Mesenchymal stem cell (in vitro differentiated cells and primary cell): ENCODE measurements at regions not wholly inside any gene's neighbourhood (a gene's known extent, or its start where the extent isn't known, plus 50 kb on each side); places are given as distances from the start of the nearest gene placed in this dataset.

Experiments
- DNase-seq: peaks from one replicate; pipeline ENCODE4 v3.0.0-alpha.2; 2013
- H2AFZ ChIP-seq: one replicate; pipeline ENCODE4 v1.6.1; 2013; ENCODE audit warnings: low read depth, mild to moderate bottlenecking, control low read depth, inconsistent platforms, low read length, moderate library complexity
- H2AK5ac ChIP-seq: 2 replicates; pipeline ENCODE4 v1.6.1; 2013; ENCODE audit warnings: low read length, moderate library complexity, mild to moderate bottlenecking, inconsistent platforms; ENCODE audit not compliant: severe bottlenecking
- H2BK120ac ChIP-seq: one replicate; pipeline ENCODE4 v1.6.1; 2013; ENCODE audit warnings: low read depth, mild to moderate bottlenecking, inconsistent platforms, low read length, moderate library complexity
- H2BK12ac ChIP-seq, 2 experiments: one replicate each; pipeline ENCODE4 v1.6.1; 2013; ENCODE audit warnings: inconsistent platforms in 2 of 2, low read length in 2 of 2, mild to moderate bottlenecking in 2 of 2, moderate library complexity in 2 of 2, control low read depth in 1 of 2
- H2BK15ac ChIP-seq: one replicate; pipeline ENCODE4 v1.6.1; 2013; ENCODE audit warnings: mild to moderate bottlenecking, low read depth, inconsistent platforms; ENCODE audit not compliant: poor library complexity, severe bottlenecking
- H2BK5ac ChIP-seq: 2 replicates; pipeline ENCODE4 v1.6.1; 2013; ENCODE audit warnings: low read depth, mild to moderate bottlenecking, low read length, control low read depth, inconsistent platforms; ENCODE audit not compliant: poor library complexity, severe bottlenecking
- H3K14ac ChIP-seq, 2 experiments: one replicate each; pipeline ENCODE4 v1.6.1; 2013; ENCODE audit warnings: inconsistent platforms in 2 of 2, low read length in 2 of 2, control low read depth in 1 of 2, mild to moderate bottlenecking in 1 of 2, moderate library complexity in 1 of 2
- H3K18ac ChIP-seq, 2 experiments: one replicate each; pipeline ENCODE4 v1.6.1; 2013; ENCODE audit warnings: inconsistent platforms in 2 of 2, low read length in 2 of 2, control low read depth in 1 of 2, low read depth in 1 of 2, mild to moderate bottlenecking in 1 of 2
- H3K23ac ChIP-seq, 2 experiments: one replicate each; pipeline ENCODE4 v1.6.1; 2013; ENCODE audit warnings: inconsistent platforms in 2 of 2, low read length in 2 of 2, mild to moderate bottlenecking in 2 of 2, moderate library complexity in 2 of 2, control low read depth in 1 of 2
- H3K27ac ChIP-seq: 2 replicates; pipeline ENCODE4 v1.5.1; 2013; ENCODE audit warnings: mild to moderate bottlenecking, moderate library complexity, low read length, control low read depth, inconsistent platforms; ENCODE audit not compliant: poor library complexity, severe bottlenecking
- H3K27me3 ChIP-seq, 2 experiments: 2 replicates each; pipeline versions ENCODE4 v1.6.1 to v1.7.0; 2013; ENCODE audit warnings: low read length in 2 of 2, mild to moderate bottlenecking in 2 of 2, moderate library complexity in 2 of 2, control low read depth in 1 of 2, inconsistent platforms in 1 of 2; ENCODE audit not compliant: control insufficient read depth in 1 of 2, insufficient read depth in 1 of 2
- H3K36me3 ChIP-seq, 2 experiments: 2 replicates each; pipeline versions ENCODE4 v1.6.1 to v1.7.0; 2013; ENCODE audit warnings: low read length in 2 of 2, control low read depth in 1 of 2, inconsistent platforms in 1 of 2, low read depth in 1 of 2, mild to moderate bottlenecking in 1 of 2; ENCODE audit not compliant: insufficient read depth in 2 of 2, control insufficient read depth in 1 of 2
- H3K4ac ChIP-seq, 2 experiments: one replicate each; pipeline ENCODE4 v1.6.1; 2013; ENCODE audit warnings: inconsistent platforms in 2 of 2, low read length in 2 of 2, mild to moderate bottlenecking in 2 of 2, moderate library complexity in 2 of 2, control low read depth in 1 of 2, low read depth in 1 of 2
- H3K4me1 ChIP-seq: 2 replicates; pipeline ENCODE4 v1.6.1; 2013; ENCODE audit warnings: low read depth, low read length, control low read depth; ENCODE audit not compliant: control insufficient read depth, insufficient read depth
- H3K4me2 ChIP-seq: 2 replicates; pipeline ENCODE4 v1.6.1; 2013; ENCODE audit warnings: low read length, mild to moderate bottlenecking, inconsistent platforms; ENCODE audit not compliant: poor library complexity, severe bottlenecking
- H3K4me3 ChIP-seq, 2 experiments: 2 replicates each; pipeline versions ENCODE4 v1.5.1 to v1.7.0; 2013; ENCODE audit warnings: low read length in 2 of 2, mild to moderate bottlenecking in 2 of 2, control low read depth in 1 of 2, low read depth in 1 of 2; ENCODE audit not compliant: insufficient read depth in 1 of 2
- H3K79me1 ChIP-seq: replicated peaks from 2 replicates; pipeline ENCODE4 v1.6.1; 2013; ENCODE audit warnings: mild to moderate bottlenecking, control low read depth, low read length, inconsistent platforms; ENCODE audit not compliant: poor library complexity, severe bottlenecking
- H3K9ac ChIP-seq: 2 replicates; pipeline ENCODE4 v1.7.0; 2013; ENCODE audit warnings: mild to moderate bottlenecking, low read length, moderate library complexity
- H3K9me3 ChIP-seq: 2 replicates; pipeline ENCODE4 v1.7.0; 2013; ENCODE audit warnings: mild to moderate bottlenecking, low read length; ENCODE audit not compliant: control insufficient read depth
- H4K8ac ChIP-seq: one replicate; pipeline ENCODE4 v1.6.1; 2013; ENCODE audit warnings: inconsistent platforms, mild to moderate bottlenecking, low read length, moderate library complexity
- H4K91ac ChIP-seq: one replicate; pipeline ENCODE4 v1.6.1; 2013; ENCODE audit warnings: mild to moderate bottlenecking, low read length, inconsistent platforms
- WGBS: methylation state at CpG from one replicate; pipeline ENCODE4 v1.1.7; 2013; ENCODE audit warnings: mixed read lengths; 5-methylcytosine and 5-hydroxymethylcytosine counted together

DNA sequence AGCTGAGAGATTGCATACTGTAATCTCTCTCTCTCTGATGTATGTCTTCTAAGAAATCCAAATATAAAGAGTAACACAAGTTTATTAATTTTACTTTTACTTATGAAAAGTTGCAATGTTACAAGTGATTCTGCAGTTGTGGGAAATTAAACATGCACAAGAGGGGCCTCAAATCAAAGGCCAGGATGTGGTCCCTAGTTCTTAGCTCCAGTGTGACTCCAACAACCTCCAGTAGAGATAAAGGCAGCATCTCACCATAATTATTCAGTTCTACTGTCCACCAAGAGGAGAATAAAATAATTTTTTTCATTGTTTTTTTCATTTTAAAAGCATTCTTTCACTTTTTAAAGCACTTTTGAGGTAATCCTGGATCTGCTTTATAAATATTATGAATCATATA lies 223.3 kb downstream of the RAP2B start:
- Histone ChIP-seq H2BK120ac (no peak overlapping the region), H3K9ac (no peak overlapping the region), H2AK5ac (no peak overlapping the region), H3K36me3 (no peaks in the 10 kb centered on the region), H3K4ac (no peak overlapping the region), H2AFZ (no peak overlapping the region), H2BK12ac (no peak overlapping the region), H3K18ac (no peak overlapping the region), H4K8ac (no peak overlapping the region), H2BK15ac (no peak overlapping the region), H3K79me1 (no peaks in the 10 kb centered on the region), H3K4me3 (no peak overlapping the region), H4K91ac (no peak overlapping the region), H3K14ac (no peak overlapping the region), H3K9me3 (no peaks in the 10 kb centered on the region), H3K27ac (no peak overlapping the region), H2BK5ac (no peak overlapping the region), H3K27me3 (no peaks in the 10 kb centered on the region), H3K4me1 (no peaks in the 10 kb centered on the region), H3K23ac (no peak overlapping the region), H3K4me2 (no peak overlapping the region)
- no peak for DNase-seq

DNA sequence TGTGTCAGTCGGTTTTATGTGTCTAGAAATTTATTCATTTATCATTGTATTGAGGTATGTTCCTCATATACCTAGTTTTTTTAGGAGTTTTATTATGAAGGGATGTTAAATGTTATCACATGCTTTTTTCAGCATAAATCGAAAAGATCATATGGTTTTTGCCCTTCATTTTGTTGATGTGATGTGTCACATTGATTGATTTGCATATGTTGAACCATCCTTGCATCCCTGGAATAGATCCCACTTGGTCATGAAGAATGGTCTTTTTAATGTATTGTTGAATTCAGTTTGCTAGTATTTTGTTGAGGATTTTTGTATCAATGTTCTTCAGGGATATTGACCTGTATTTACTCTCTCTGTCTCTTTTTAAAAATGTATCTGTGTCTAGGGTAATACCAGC lies 230.3 kb downstream of the RAP2B start:
- WGBS = 90% methylated on average over 2 of the region's 2 CpGs
- H3K36me3 ChIP-seq = no peaks in the 10 kb centered on the region
- H2AFZ ChIP-seq = no peak overlapping the region

GRCh38 chr3:153394017-153394416 lies 232.0 kb downstream of the RAP2B start:
- no peak overlapping the region for H2AK5ac ChIP-seq
- H3K27ac ChIP-seq = no peak overlapping the region
- H4K8ac ChIP-seq = no peak overlapping the region
- no peak overlapping the region for H2BK120ac ChIP-seq
- H3K14ac ChIP-seq = no peak overlapping the region
- H3K4me1 ChIP-seq = peaks cover 7% of the 10 kb centered on the region
- no peak overlapping the region for H3K4me3 ChIP-seq
- no peak overlapping the region for H2BK15ac ChIP-seq
- H3K79me1 ChIP-seq = no peaks in the 10 kb centered on the region
- no CpG with 5 or more reads among the region's 1 CpG for WGBS
- no peak overlapping the region for H3K4me2 ChIP-seq
- H3K9ac ChIP-seq = no peak overlapping the region
- no peak overlapping the region for H4K91ac ChIP-seq
- H3K27me3 ChIP-seq = no peaks in the 10 kb centered on the region
- no peak overlapping the region for H2AFZ ChIP-seq
- H3K23ac ChIP-seq = no peak overlapping the region
- peaks cover 24% of the 10 kb centered on the region for H3K9me3 ChIP-seq
- DNase-seq = no peak
- H3K18ac ChIP-seq = no peak overlapping the region
- H2BK12ac ChIP-seq = no peak overlapping the region
- H3K36me3 ChIP-seq = no peaks in the 10 kb centered on the region
- no peak overlapping the region for H2BK5ac ChIP-seq
- H3K4ac ChIP-seq = no peak overlapping the region

More for the DNA sequence above, 230.3 kb downstream of the RAP2B start:
- H3K14ac ChIP-seq = no peak overlapping the region
- H2BK120ac ChIP-seq = no peak overlapping the region
- DNase-seq = no peak
- H4K91ac ChIP-seq = no peak overlapping the region
- no peak overlapping the region for H3K4ac ChIP-seq
- no peak overlapping the region for H3K23ac ChIP-seq
- no peak overlapping the region for H2AK5ac ChIP-seq
- no peak overlapping the region for H4K8ac ChIP-seq
- no peak overlapping the region for H3K18ac ChIP-seq
- no peaks in the 10 kb centered on the region for H3K79me1 ChIP-seq
- peaks cover 24% of the 10 kb centered on the region for H3K9me3 ChIP-seq
- no peak overlapping the region for H2BK15ac ChIP-seq
- H2BK5ac ChIP-seq = no peak overlapping the region
- H3K27ac ChIP-seq = no peak overlapping the region
- H2BK12ac ChIP-seq = no peak overlapping the region
- H3K27me3 ChIP-seq = no peaks in the 10 kb centered on the region
- no peak overlapping the region for H3K4me2 ChIP-seq
- H3K4me1 ChIP-seq = peaks cover 7% of the 10 kb centered on the region
- H3K4me3 ChIP-seq = no peak overlapping the region
- no peak overlapping the region for H3K9ac ChIP-seq

- H3K18ac ChIP-seq = peak overlapping the region in 1 of 2 experiments; percentile 15
- peak overlapping the region; percentile 15 for H2AFZ ChIP-seq
- H3K23ac ChIP-seq = no peak overlapping the region
- H4K8ac ChIP-seq = no peak overlapping the region
- WGBS = 70% methylated on average over 2 of the region's 2 CpGs
- no peak overlapping the region for H2BK120ac ChIP-seq
- no peak overlapping the region for H2BK15ac ChIP-seq
- DNase-seq = no peak
- H3K4ac ChIP-seq = no peak overlapping the region
- H3K9ac ChIP-seq = no peak overlapping the region
- H3K27me3 ChIP-seq = no peaks in the 10 kb centered on the region
- H2BK5ac ChIP-seq = no peak overlapping the region
- peaks cover 7% of the 10 kb centered on the region for H3K4me1 ChIP-seq
- H3K14ac ChIP-seq = no peak overlapping the region
- no peak overlapping the region for H2BK12ac ChIP-seq
- peaks cover 24% of the 10 kb centered on the region for H3K9me3 ChIP-seq
- no peaks in the 10 kb centered on the region for H3K36me3 ChIP-seq
- no peak overlapping the region for H3K4me3 ChIP-seq
- H3K27ac ChIP-seq = no peak overlapping the region
- H2AK5ac ChIP-seq = no peak overlapping the region
- H3K79me1 ChIP-seq = no peaks in the 10 kb centered on the region
- no peak overlapping the region for H3K4me2 ChIP-seq
- no peak overlapping the region for H4K91ac ChIP-seq
These were observed 234.6 kb downstream of the RAP2B start for GRCh38 chr3:153396581-153396980.
